GM18907 (cell line): ENCODE measurements at regions not wholly inside any gene's neighbourhood (a gene's known extent, or its start where the extent isn't known, plus 50 kb on each side); places are given as distances from the start of the nearest gene placed in this dataset.
"Not testable (repeated sequence)": the region's sequence is repeated elsewhere in the genome, so short reads cannot be mapped to it uniquely, and the experiment has no call there.

ENCODE experiments used
- ATAC-seq: cut with Tn5 transposase; IDR thresholded peaks from one replicate; pipeline ENCODE4 v1.9.1; 2021; ENCODE audit warnings: mild to moderate bottlenecking, moderate library complexity; ENCODE audit not compliant: unreplicated experiment

DNA sequence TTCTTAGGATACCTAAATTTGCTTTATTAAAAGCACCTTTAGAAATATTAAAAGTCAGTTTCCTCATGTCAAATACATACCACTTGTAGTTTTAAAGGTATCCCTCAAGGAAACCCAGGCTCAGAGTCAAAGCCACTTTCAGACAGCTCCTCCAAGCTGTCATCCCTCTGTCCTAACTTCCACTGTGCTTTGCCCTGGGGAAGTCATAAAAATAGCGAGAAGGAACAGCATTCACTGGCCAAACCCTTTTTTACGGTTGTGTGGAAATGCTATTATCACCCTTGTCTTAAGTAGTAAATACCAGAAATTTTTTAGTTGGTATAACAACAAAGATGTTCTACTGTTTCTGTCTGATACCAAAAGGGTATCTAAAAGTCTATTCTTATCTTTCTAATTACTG is 680.5 kb downstream of the ZEB2 start:
- no peak for ATAC-seq

DNA sequence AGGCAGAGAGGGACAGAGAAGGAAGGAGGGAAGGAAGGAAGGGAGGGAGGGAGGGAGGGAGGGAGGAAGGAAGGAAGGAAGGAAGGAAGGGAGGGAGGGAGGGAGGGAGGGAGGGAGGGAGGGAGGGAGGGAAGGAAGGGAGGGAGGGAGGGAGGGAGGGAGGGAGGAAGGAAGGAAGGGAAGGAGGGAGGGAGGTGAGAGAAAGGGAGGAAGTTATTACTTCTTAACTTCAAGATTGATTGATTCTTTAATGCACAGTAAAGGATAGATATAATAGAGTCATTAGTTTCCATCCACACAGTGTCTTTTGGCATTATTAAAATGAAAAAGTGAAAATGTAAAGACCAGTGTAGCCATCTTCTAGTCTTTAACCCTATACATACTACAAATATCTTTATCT is 682.9 kb downstream of the ZEB2 start:
- ATAC-seq = not testable (repeated sequence)

DNA sequence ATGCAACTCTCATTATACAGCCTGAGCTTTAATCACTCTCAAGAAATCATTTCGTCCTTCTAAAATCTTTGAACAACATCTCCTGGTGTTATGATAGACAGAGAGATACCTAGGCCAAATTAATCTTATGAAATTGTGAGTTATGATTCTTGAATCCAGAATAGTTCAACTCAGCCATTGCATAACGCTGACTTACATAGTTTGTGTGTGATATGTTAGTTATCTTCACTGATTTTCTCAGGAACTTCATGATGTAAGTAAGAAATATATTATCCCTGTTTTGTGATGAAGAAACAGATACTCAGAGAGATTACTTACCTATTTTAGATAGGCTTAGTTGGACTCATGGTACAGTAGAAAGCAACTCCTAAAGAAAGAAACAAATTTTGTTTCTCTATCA is 684.4 kb downstream of the ZEB2 start:
- ATAC-seq = no peak

DNA sequence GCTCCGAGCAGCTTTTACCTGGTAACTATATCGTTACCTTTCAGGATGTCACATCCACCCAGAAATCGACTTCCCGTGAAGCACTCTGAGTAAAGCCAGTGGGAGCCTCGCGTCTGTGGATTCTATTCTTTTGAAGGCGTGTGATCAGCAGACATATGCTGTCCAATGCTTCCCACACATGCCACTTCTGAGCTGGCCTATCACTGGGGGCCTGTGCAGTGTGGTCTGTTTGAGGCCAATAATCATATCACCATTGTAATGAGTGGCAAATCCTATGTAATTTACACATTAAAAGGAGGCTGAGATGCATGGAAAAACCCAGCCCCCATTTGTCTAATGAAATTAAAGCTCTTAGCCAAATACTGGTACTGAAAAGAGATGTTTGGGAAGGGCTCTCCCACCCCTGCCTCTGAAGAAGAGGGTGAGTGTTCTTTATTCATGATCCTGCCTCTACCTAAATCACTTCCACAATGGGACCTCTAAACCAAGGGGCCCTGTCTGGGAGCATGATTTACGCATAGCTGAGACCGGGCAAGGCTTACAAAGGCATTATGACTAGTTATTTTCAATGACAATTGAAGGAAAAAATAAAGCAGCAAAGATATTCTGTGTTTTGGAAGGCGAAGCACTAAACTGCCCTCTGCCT is 686.8 kb downstream of the ZEB2 start:
- ATAC-seq = no peak

DNA sequence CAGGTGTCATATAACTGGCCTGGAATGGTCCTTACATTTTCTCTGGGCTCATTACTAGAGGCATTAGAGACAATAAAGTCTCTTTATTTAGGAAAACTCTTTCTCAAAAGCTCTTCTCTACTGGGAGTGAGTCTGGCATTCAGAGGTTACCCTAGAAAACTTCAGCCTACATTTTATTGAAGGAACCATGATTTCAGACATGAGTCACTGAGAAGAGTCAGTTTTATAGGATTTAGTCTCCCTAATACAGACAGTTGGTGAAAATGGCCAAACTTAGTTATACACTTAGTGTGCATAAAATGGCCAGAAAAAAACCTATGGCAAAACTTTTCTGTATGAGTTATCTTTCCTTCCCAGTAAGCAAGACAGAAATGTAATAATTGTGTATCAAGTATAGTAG is 689.4 kb downstream of the ZEB2 start:
- no peak for ATAC-seq

DNA sequence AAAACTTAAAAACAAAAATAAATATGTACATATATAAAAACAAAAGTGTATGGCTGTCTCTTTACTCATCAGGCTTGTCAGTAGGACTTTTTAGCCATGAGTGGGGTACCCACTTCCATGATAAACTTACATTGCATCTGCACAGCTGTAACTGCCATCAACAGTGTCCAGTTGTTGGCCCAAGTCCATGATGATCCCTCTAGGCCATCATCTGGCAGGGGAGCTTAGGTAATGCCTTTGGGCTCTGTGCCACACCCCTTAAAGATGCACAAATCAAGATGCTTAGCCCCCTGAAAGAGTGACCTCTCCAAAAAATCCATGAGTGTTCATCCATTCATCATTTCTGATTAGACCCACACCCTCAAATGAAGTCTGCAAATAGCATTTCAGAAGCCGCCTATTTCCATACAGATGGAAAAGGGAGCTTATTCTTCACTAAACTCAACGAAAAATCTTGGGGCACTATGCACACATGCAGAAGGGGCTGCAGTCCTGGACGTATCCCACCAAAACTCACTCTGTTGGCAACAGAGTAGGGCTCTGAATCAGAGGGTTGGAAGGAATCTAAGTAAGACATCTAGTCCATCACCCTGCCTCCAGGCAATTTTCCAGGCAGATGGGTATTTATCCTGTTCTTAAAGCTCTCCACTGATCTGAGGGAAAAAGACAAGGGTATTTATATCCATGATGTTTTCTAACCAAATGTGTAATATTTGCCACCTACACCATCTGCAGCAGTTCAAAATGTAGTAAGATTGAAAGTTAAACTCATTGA is 691.0 kb downstream of the ZEB2 start:
- ATAC-seq = no peak

DNA sequence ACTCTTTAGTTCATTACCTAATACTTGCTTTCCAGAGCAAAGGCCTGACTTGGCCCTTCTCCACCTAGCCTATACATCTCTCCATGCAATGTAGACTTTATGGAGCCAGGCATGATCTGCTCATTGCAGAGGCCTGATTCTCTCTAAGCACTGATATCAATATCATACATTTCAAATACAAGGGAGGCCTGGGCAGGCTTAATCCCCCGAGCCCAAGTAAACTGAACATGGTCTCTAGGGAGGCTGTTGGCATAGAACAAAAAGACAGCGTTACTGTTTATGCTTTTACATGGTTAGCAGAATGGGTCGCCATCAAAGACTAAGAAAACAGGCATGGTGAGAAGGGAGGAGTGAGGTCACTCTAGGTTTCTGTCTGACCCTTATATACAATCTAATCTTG is 695.1 kb downstream of the ZEB2 start:
- ATAC-seq = no peak

DNA sequence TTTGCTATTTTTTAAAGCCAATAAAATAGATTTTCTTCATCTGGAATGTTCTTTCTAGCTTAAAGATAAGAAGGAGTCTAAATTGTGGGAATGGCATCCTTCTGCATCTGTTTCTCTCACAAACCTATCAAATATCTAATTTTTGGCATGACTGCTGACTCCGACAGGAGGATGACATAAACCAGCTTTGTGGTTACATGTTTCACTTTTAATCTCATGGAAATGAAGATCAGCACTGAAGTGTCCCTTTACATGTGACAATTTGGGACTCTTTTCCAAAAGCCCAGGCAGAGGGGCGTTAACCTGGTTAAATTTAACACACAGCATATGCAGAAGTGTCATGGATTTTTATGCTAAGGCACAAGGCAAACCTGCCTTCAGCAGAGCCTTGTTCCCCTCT is 694.7 kb downstream of the ARHGAP15 start:
- no peak for ATAC-seq

DNA sequence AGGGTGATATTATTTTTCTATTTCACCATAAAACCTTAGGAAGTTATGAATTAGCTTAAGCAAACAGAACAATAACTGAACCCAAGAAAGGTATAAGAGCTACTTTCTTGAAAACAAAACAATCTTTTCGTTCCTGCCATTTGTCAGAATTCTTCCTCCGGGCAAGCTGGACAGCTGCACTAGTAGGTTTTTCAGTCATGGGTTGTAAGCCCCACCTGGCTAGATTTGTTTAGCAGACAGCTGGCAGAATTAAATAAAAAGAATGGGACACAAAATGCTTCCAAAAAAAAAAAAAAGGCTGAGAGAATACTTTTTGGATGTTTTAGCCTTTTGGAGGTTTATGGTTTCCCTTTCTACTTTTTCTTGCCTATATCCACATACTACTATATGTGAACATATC is 694.1 kb downstream of the ARHGAP15 start:
- ATAC-seq = no peak

DNA sequence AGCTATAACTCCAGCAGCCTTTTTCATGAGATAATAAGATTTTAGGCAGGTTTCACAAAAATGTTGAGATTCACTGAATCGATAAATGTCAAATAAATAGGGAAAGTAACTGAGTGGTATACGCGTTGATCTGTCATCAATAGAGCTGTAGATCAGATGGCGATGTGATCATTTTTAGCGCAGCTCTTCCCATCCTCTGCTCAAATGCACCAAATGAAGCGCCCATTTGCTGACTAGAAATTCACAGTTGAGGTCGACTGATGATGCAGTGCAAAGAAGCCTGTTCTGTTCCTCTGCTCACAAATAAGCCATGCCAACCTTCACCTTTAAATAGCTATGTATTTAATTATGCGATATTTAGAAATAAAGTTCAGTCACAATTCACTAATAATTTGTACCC is 693.5 kb downstream of the ARHGAP15 start:
- ATAC-seq = no peak

DNA sequence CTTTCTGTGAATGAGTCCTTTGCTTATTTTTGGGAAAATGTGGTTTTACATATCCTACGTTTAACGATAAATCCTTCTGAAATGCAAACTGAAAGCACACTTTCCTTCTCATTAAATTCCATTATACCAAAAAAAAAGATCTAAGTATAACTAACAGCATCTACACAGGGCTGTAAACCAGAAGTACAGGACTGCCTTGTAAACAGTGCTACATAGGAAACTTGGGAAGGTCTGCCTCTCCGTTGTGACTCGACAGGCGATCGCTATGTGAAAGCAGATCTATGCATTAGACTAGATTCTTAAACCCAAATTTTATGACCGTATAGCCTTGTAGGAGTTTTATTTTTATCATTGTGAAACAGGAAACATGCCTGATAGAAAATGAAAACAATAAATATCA is 690.5 kb downstream of the ARHGAP15 start:
- no peak for ATAC-seq

DNA sequence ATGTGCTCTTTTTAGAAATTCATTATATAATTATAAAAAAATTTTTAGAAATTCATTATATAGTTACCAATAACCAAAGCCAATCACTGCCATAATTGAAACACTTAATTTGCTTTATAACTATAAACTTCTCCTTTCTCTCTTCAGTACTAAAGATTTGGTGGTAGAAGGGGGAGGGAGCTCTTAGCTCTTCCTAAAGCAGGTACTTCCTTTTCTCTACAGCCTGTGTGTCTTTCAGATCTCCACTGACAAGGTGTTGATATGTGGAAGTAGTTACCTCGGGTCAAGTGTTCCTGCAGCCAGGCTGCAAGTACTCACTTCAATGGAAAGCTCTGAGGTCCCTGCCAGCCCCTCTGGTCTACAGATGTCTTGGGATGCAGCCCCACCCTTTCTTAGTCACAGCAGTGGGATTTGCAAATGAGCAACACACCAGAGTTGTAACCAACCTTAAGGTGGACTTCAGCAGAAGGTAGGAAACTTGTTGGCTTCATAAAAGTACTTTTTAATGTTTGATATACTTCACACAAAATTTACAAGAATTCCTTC is 690.0 kb downstream of the ARHGAP15 start:
- no peak for ATAC-seq
